ENCODE measurements at regions not wholly inside any gene's neighbourhood (a gene's known extent, or its start where the extent isn't known, plus 50 kb on each side); places are given as distances from the start of the nearest gene placed in this dataset.
"Not testable (repeated sequence)": the region's sequence is repeated elsewhere in the genome, so short reads cannot be mapped to it uniquely, and the experiment has no call there.

DNA sequence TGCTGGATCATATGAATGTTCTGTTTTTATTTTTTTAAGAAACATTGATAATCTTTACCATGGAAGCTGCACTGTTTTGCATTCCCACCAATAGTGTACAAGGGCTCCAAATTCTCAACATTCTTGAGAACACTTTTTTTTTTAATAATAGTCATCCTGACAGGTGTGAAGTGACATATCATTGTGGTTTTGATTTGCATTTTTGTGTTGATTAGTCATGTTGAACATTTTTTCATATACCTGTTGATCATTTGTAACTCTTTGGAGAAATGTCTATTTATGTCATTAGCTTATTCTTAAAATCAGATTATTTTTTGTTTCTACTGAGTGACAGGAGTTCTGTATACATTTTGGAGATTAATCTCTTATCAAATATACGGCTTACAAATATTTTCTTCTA is 408.5 kb downstream of the GLUD2 start:
- DNase-seq (ENCODE audit: low spot score): no peak

DNA sequence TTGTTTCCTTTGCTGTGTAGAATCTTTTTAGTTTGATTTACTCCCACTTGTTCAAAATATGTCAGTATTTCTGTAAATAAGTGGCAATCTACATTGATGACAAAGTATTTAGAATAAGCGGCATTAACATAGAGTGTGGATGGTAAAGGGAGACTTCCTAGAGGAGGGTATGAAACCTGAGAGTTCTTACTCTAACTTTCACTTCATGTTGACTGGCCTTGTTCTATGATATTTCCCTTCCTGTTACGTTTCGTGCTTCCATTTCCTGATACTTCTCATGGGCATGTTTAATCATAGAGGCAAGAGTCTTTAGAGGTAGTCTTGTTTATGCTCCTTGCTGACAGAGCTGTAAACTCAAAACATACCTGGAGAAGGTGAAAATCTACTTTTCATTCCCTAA is 408.9 kb downstream of the GLUD2 start:
- DNase-seq (ENCODE audit: low spot score): no peak

DNA sequence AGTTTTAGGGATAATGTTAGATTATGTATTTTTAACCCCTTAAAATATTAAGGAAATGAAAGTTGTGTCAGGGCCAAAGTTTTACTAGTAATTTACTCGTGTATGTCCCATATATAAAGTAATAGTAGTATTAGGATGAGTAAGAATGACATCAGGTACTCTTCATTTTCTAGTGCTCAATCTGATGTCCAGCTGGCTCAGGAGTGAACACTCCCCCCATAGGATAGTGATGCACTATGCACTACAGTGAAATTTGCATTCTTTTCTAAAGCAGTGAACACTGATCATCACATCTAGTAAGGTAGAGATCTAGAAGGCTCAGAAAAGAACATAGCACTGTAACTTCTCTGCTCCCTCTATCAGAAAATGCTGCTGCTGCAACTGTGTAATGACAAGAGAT is 409.7 kb downstream of the GLUD2 start:
- DNase-seq (ENCODE audit: low spot score): no peak

DNA sequence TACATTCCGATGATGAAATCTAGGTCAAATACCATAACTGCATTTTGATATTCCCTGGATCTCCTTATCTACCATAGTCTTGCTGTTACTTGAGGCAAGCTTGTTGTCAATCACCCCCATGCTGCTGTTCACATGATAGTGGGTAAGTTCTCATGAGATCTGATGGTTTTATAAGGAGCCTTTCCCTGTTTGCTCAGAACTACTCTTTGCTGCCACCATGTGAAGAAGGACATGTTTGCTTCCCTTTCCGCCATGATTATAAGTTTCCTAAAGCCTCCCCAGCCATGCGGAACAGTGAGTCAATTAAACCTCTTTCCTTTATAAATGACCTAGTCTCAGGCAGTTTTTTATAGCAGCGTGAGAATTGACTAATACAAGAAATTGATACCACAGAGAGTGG is 432.0 kb downstream of the GLUD2 start:
- no peak for DNase-seq (ENCODE audit: low spot score)

DNA sequence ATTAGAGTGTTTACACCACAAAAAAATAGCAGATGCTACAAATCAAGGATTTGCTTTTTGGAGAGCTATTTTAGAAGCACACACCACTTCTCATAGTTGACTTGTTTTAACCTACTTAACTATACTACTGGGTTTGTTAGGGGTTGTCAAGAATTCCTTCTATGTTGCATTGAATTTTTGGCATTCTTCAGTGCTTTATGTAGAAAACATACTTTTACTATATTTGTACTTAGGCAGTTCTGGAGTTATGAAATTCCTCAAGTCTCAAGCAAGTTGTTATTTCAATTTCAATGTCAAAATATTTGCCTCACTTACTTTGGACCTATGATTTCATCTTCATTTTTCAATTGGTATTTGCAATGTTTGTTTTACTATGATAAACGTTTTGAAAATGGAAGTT is 449.6 kb downstream of the GLUD2 start:
- DNase-seq (ENCODE audit: low spot score): no peak

DNA sequence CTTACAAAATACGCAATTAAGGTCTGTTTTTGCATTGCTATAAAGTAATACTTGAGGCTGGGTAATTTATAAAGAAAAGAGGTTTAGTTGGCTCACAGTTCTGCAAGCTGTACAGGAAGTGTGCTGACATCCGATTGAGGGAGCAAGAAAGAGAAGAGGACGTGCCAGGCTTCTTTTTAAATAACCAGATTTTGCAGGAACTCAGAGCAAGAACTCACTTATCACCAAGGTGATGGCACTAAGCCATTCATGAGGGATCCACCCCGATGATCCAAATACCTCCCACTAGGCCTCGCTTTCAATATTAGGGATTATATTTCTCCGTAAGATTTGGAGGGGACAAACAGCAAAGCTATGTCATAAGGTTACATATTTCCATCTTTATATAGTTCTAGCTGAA is 456.7 kb downstream of the GLUD2 start:
- no peak for DNase-seq (ENCODE audit: low spot score)

DNA sequence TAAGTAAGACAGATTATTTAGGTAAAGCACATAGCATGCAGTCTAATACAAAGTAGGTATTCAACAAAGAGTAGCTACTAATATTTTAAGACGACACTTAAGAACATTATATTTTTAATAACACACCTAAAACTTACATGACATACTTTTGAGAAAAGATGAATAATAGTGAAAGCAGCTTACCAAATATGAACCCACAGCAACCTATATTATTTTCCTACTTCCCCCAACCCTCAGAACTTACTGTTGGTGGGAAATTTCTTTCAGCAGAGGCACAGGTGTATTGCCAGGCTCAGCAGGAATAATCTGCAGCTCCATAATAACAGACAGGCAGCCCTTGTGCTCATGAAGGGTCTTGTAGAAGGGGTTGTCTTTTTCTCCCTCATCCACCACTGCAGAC is 498.9 kb downstream of the GLUD2 start:
- DNase-seq (ENCODE audit: low spot score): no peak

DNA sequence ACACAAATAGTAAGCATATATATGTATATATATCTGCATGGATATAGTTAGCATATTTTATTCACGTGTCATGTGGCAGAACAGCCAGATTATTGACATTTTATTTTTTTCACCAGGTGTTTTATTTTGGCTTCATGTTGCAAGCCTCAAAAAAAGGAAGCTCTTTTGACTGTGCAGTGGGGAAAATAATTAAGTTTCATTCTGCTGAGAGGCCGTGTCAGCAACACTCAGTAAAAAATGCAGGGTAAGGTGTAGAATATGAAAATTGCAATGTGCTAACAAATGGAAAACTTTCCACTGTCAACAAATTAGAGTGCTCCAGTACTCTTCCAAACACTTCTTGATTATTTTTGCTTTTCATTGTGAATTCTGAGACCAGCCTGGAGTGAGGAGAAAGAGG is 511.5 kb downstream of the GLUD2 start:
- DNase-seq (ENCODE audit: low spot score): no peak

DNA sequence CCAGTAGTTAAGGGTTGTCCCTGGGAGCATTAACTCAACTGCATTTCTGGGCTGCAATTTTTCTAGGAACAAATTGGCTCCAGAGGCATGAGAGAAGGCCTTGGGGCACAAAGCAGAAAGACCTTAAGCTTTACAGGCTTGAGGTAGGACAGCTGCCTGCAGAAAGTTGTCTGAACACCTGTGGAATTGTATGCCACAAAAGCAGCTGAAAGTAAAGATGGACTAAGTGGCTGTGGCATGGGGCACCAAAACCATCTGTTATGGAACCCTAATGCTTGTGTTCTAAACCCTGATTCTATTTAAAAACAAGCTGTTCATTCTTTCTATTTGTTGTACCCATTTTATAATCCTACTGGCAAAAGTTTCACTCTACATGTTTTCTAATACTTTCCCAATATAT is 515.2 kb downstream of the GLUD2 start:
- no peak for DNase-seq (ENCODE audit: low spot score)

DNA sequence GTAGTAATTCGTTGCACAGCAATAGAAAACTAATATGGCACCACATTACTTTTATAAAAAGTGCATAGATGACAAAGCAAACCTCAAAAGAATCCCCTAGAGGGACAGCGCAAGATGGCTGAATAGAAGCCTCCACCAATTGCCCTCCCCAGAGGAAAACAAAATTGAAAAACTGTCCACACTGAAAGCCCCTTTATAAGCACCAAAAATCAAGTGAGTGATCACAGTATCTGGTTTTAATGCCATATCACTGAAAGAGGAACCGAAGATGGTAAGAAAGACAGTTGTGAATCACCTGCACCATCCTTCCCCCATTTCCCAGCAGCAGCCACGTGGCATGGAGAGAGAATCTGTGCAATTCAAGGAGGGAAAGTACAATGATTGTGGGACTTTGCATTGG is 522.2 kb downstream of the GLUD2 start:
- no peak for DNase-seq (ENCODE audit: low spot score)

DNA sequence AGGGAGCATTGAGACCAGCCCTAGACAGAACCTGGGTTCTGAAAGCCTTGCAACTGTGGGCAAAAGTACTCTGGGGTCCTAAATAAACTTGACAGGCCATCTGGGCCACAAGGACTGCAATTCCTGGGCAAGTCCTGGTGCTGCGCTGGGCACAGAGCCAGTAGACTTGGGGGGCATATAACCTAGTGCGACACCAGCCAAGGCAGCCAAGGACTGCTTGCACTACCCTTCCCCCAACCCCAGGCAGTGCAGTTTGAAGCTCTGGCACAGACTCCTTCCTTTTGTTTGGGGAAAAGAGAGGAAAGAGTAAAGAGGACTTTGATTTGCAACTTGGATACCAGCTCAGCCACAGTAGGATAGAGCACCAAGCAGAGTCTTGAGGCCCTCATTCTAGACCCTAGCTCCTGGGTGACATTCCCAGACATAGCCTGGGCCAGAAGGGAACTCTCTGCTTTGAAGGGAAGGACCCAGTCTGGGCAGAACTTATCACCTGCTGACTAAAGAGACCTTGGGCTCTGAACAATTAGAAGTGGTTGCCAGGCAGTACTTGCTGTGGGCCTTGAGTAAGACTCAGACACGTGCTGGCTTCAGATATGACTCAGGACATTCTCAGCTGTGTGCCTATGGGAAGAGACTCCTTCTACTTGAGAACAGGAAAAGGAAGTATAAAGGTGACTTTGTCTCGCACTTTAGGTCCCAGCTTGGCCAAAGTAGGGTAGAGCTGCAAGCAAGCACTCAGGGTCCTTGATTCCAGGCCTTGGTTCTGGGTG is 522.8 kb downstream of the GLUD2 start:
- DNase-seq (ENCODE audit: low spot score): no peak

DNA sequence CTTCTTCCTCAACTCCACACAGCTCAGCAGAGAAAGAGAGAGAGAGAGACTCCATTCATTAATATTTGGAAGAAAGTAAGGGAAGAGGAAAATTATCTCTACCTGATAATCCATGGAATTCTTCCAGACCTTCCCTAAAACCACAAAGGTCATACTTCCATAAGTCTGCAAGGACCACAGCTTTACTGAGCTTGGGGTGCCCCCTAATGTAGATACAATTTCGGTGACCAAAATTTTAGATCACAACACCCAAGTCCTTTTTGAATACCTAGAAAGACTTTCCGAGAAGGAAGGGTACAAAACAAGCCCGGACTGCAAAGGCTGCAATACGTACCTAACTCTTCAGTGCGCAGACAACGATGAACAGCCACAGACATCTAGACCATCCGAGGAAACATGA is 523.9 kb downstream of the GLUD2 start:
- DNase-seq (ENCODE audit: low spot score): no peak

DNA sequence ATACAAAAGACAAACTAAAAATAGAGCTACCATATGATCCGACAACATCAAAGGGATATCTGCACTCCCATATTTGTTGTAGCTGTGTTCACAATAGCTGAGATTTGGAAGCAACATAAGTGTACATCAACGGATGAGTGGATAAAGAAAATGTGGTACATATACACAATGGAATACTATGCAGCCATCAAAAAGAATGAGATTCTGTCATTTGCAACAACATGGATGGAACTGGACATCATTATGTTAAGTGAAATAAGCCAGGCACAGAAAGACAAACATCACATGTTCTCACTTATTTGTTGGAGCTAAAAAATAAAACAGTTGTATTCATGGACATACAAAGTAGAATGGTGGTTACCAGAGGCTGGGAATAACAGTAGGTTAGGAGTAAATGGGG is 527.0 kb downstream of the GLUD2 start:
- DNase-seq (ENCODE audit: low spot score): not testable (repeated sequence)

DNA sequence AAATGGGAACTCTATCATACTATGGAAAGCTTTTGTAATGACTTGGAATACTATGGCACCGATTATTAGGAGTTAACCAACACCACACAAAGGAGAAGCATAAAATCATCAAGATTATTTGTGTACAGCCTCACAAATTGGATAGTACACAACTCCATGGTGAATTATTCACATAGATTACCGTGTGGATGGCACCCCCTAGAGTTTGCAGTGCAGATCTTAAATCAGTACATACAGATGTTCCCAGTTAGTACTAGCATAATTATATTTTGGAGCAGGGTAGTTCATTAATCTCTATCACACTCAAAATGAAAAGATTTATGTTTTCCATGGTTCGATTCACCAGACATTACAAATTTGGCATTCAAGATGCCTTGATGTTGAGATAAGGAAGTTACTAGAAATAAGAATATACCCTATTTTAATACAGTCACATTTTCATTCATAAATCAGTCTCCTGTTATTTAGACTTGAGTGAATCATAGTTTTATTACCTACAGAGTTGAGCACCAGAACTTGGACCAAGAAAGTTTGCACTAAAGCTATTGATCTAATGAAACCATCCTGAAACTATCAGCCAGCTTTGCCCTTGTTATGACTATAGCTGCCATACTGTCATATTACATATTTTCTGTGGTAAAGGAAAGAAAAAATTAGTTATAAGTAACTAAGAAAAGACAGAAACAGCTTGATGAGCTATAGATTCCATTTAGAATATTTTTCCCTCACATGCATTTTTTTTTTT is 531.8 kb downstream of the GLUD2 start:
- no peak for DNase-seq (ENCODE audit: low spot score)

DNA sequence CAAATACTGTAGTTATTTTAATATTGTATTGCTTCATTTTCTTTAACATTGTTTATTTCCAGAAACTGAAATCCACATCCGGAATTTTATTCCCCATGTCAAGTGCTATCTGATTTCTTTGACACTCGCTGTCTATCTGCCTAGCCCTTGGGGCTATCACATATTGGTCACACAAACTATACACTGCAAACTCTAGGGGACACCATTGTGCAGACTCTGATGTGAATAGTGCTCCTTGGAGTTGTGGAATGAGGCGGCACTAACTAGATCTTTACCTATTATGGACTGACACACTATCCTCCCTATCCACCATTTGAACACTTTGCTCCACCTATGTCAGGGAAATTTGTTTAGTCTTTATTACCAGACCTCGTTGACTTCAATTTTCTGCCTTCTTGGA is 534.5 kb downstream of the GLUD2 start:
- no peak for DNase-seq (ENCODE audit: low spot score)

DNA sequence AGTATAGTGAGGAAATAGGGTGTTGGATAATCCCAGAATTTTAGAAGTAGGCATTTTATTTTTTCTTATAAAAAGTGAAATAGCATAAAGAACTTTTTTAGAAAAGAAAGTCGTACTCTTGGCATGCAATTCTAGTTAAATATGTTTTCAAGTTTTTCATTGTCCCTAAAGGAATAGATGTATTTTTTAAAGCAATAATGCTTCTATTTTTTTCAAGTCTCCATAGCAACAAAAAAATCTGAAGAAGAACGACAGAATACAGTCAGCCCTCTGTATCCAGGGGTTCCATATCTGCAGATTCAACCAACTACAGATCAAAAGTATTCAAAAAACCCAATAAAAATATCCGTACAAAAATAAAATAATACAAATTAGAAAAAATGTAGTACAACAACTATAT is 538.2 kb downstream of the GLUD2 start:
- DNase-seq (ENCODE audit: low spot score): no peak

DNA sequence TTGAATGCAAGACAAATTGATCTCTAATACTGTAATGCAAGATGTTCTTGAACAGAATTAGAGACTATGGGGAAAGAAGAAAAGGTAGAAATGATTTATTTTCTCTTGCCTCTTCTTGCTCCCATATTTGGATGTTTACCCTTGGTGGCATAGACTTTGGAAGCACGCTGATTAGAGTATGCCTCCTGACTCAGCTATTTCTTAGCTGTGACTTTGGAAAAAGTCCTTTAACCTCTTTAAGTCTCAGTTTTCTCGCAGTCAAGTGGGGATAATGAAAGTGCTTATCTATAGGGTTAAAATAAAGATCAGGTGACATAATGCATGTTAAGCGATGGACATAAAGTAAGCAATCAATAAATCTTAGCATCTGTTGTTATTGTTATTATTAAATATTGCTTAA is 545.5 kb downstream of the GLUD2 start:
- no peak for DNase-seq (ENCODE audit: low spot score)

DNA sequence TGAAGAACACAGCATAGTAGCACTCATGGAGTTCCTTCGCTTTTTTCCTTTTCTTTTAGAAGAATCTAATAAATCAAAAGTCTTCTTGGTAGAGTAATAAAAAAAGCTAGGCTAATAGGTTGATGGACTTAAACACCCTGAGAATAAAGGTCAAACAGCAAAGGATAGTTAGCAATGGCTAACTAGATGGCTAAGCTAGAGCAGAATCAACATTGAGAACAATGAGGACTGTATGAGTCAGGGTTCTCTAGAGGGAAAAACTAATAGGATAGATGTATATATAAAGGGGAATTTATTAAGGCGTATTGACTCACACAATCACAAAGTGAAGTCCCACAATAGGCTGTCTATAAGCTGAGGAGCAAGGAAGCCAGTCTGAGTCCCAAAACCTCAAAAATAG is 550.9 kb downstream of the GLUD2 start:
- no peak for DNase-seq (ENCODE audit: low spot score)

DNA sequence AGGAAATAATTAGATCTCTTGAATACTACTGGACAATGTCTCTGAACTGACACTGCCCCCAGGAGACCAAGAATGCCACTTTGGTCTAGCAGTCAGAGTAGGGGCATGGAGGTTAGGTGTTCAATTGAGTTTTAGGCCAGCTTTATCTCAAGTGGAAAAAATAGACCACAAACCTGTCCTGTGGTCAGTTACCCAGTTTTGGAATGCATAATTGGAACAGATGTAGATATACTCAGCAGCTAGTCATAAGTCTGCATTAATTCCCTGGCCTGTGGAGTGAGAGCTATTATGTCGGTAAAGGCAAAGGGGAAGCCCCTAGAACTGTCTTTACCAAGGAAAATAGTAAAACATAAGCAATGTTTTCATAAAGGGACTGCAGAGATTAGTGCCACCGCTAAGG is 587.7 kb downstream of the GLUD2 start:
- no peak for DNase-seq (ENCODE audit: low spot score)

DNA sequence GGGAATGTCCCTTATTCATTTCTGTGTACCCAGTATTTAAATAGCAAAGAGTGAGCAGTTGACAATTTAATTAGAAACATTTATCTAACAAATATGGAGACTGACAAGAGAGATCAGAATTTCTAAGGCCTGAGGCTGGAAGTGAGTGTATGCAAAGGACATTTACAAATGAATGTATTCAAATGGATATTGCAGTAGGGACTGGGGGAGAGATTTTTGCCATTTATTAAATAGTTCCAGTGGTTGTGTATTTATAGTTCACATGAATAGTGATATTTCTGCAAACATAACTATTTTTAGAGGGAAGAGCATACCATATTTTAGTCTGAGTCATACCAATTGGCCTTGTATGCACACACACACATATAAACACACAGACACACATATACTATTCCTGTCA is 592.4 kb downstream of the GLUD2 start:
- no peak for DNase-seq (ENCODE audit: low spot score)

DNA sequence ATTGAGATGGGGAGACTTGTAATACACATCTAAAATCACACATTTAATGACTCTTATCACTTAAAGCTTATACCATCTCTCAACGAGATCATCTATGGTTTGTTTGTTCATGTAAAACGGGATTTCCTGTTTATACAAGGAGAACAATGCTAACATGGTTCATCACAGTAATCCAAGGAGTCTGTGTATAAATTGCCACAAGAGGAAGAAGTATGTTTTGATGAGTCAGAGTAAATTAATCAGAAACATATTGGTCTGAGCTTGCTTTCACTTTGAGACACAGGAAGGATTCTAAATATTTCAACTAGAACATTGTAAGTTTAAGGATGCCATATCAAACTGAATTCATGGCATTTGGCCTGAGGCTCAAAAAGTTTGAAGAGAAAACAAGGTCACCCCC is 594.1 kb downstream of the GLUD2 start:
- peak; percentile 16 for DNase-seq (ENCODE audit: low spot score)

DNA sequence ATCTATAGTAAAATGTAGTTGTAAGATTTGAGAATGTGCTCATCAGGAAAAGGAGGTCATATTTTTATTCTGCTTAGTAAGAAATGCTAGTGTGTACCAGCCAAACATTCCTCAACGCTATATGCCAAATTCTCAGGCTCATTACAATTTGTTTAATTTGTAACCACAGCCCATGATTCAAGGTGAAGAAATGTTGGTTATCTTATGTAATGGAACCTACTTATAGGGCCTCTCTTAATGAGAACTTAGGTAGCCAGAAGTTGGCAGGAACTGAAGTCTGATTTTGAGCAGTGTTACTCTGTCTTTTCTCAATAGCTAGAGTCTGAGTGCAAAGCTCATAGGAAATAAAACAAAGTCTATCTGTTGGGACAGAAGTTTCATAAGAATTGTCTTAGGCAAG is 595.0 kb downstream of the GLUD2 start:
- DNase-seq (ENCODE audit: low spot score): no peak

DNA sequence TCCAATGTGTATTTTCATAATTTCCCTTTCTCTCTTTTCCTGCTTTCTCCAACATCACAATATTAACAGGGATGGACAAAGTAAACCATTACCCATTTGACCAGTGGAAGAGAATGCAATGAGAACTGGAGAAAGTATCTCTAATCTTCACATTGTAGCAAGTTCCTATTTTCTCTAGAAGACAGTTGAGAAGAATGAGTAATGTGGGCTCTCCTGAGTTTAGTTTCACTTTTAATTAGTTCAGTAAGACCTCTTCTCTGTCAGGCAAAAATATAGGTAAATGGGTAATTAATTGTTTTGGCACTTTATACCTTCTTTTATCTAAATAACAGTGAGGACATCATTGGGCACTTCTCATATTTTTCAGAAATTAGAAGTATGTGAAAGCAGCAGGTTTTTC is 602.0 kb downstream of the GLUD2 start:
- no peak for DNase-seq (ENCODE audit: low spot score)

DNA sequence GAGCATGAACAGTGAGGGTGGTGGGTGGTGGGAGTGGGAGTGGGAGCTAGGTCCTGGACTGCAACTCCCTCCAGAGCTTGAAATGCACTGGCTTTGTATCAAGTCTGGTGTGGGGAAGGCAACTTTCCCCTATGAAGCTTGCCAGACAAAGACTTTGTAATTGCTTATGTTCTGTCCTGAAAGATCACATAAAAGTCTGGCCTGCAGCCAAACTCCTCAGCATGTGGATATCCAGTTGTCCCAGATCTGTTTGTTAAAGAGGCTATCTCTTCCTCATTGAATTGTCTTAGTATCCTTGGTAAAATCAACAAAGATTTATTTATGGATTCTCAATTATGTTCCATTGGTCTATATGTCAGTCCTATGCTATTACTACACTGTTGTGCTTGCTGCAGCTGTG is 607.9 kb downstream of the GLUD2 start:
- no peak for DNase-seq (ENCODE audit: low spot score)

Data from AG08396 (cell line).